ENCODE measurements at regions not wholly inside any gene's neighbourhood (a gene's known extent, or its start where the extent isn't known, plus 50 kb on each side); places are given as distances from the start of the nearest gene placed in this dataset.

DNA sequence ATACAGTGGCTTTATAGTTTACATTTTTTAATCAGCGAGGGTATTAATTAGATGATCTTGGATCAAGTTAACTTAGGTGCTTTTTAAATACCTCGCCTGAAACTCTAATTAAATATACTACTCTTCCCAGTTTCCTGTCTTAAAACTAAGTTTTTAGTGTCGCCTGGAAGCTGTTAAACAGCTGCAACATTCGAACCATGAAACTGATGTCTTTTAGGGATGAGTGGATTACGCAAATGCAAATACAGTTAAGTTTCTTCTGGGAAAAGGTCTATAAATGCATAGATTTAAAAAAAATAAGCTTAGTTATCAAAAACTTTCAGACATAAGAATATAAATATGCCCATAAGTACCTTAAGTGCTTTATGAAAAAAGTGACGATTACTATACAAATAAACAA, 228.3 kb downstream of the PTPRC start:
- no peak for TF ChIP-seq CTCF (IDR thresholded peaks at IDR 0.05; ENCODE audit: insufficient read depth, low read depth, low read length)
- no peak for TF ChIP-seq EZH2 (IDR thresholded peaks at IDR 0.05; ENCODE audit: insufficient read depth, low read length)

Data from astrocyte (in vitro differentiated cells and primary cell).